ENCODE measurements at regions not wholly inside any gene's neighbourhood (a gene's known extent, or its start where the extent isn't known, plus 50 kb on each side); places are given as distances from the start of the nearest gene placed in this dataset.

DNA sequence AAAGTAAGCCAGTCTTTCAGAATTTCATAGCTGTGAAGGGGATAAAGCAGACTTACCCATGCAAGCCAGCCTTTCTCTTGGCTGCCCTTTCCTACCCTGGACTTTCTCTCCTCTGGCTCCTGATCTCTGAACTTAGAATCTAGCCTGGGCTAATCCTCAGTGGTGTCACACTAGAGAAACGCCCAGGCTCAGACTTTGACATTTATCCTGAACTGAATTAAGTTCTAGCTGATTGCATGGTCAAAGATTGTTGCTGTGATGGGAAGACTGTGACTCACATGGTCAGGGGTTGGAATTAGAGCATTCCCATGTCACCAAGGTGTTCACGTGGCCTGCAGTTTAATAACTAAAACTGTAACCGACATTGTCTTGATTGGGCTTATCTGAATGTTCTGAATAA is 469.5 kb upstream of the FAT1 start:
- FAIRE-seq: no peak

DNA sequence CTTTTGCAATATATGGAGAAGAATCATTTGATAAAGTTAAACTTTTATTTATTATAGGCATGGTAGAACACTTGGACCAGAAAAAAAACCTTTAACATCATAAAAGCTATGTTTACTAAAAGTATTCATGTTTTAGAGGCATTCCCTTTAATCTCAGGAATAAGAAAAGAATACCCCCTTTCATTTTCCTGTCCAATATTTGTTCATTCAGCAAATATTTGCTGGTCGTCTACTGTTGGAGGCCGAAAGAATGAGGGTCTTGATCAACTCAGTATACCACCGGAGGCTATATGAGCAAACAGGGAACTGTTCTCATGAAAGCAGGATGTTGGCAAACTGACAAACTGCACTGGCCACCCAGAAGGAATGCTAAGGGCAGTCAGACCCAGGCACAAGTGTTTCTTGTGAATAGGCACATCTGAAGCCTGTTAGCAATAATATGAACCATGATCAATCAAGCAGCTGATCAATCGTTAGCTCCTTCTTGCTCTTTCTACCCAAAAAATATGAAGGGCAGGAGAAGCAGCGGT is 480.8 kb upstream of the FAT1 start:
- no peak for FAIRE-seq

DNA sequence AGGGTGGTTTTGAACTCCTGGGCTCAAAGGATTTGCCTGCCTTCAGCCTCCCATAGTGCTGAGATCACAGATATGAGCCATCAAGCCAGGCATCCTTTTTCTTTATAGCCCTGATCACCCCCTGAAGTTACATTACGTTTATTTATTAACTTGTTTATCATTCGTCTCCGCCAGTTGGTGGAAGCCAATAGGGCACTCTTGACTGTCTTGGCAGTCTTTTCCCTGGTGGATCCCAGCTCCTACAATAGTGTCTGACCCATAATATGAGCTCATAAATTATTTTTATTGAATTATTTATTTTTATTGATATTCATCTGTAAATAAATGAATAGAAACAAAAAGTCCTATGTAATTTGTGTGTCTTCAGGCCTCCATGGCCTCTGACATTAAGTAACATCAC is 484.3 kb upstream of the FAT1 start:
- no peak for FAIRE-seq

DNA sequence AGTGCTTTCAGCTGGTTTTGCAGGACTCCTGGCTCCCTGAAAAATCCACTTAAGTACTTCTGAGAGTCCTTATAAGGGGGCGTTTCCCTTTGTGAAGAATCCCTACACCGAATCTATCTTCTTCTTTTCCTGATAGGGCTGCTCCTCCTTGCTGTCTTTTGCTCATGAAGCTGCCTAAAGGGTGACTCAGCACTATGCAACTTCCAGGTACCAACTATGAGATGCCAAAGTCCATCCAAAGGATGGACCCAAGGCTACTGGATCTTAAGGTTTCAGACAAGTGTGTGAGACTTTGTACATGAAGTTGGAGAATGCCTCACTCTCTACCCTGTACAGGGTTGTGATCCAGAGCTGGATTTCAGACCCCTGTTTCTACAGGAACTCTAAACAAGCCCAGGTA is 485.0 kb upstream of the FAT1 start:
- FAIRE-seq: no peak

DNA sequence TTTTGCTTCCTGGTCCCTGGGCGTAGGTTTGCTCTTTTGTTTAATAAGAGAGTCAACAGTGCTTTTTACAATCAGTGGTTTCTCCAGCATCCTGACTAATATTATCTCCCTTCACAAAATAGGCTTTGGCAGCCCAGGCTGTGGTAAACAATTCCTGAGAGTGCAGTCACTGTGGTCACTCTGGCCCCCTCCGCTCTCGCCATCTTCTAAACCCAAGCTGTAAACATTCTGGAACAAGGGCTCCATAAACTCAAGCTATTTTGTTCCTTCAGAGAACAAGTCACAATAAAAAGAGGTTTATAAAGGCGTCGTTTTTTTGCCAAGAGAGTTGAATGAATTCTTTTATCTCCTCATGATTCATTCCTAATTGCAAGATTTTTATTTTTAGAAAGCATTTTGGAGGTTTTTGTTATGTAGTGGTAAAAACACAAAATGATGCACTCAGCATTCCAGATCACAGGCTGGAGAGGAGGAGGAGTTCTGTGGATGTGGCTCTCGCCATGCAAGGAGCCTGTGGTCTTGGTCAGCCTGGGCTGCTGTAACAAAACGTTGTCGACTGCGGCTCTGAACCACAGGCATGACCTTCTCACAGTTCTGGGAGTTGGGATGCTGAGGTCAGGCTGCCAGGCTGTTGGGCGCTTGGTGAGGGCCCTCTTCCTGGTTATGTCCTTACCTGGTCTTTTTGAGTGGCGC is 486.4 kb upstream of the FAT1 start:
- FAIRE-seq: no peak

DNA sequence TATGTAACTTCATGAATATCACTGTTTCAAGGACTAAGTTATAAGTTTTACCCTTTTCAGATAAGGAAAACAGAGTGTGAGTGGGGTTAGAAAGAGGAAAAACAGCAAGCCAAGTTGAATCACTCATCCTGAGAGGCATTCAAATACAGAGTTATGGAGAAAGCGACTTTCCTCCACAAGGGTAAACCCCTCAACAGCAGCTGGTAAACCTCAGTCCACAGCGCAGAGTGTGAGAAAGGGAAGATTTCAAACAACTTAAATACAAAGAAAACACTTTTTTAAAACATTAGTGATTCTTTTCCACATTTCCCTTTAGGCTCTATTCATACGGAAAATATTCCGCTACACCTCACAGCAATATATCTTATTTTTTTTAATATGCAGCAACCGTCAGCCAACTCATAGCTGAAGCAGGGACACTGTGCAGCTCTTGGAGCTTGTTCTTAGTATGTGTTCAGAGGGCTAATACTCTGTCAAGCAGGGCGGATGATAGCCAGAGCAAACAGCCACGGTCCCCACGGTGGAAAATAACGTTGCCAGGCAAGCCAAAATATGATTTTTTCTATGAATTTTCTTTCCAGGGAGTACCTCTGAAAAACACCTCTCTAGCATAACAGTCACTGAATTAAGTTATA is 488.9 kb upstream of the FAT1 start:
- FAIRE-seq: no peak

DNA sequence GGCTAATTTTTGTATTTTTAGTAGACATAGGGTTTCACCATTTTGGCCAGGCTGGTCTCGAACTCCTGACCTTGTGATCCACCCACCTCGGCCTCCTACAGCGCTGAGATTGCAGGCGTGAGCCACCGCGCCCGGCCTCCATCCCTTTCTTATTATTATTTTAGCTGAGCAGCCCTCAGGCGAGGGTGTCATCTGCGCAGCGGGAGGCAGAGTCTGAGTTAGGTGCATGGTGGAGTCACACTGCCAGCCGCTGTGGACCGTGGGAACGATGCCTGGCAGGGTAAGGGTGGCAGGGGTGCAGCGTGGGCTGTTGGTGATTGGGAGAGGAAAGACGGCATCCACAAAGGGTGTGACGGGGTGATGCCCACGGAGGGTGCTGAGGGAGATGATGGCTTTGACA is 491.8 kb upstream of the FAT1 start:
- no peak for FAIRE-seq

DNA sequence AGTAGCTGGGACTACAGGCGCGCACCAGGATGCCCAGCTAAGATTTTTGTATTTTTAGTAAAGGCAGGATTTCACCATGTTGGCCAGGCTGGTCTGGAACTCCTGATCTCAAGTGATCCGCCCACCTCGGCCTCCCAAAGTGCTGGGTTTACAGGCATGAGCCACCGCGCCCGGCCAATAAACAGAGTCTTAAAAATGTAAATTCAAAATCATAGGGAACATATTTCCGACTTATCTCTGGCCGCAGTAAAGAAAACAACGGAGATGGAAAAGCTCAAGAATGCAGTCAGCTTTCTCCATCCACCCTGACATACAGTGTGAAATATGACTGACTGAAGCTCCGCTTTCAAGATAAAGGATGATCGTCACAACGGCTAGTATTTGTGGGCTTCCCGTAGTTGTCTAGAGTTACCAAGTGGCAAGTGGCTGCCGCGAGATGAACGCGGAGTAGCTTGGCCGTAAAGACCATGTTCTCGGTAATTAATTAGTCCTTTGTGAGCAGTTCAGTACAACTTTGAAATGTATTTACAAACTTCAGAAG is 495.1 kb upstream of the FAT1 start:
- FAIRE-seq: no peak

DNA sequence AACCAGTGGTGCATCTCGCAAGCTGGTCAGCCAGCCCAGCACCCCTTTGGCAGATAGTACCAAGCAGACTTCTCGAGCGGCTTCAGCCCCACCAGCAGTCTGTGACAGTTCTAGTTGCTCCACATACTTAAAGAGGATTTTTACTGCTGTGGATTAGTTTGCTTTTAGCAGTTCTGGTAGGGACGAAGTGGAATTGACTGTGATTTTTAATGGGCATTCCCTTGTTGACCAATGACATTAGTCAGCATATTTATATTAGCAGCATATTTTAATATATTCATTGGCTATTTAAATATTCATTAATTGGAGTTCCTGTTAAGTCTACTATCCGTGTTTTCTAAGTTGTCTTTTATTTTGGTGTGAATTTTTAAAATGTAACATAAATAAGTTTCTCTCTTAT is 500.9 kb upstream of the FAT1 start:
- FAIRE-seq: no peak

DNA sequence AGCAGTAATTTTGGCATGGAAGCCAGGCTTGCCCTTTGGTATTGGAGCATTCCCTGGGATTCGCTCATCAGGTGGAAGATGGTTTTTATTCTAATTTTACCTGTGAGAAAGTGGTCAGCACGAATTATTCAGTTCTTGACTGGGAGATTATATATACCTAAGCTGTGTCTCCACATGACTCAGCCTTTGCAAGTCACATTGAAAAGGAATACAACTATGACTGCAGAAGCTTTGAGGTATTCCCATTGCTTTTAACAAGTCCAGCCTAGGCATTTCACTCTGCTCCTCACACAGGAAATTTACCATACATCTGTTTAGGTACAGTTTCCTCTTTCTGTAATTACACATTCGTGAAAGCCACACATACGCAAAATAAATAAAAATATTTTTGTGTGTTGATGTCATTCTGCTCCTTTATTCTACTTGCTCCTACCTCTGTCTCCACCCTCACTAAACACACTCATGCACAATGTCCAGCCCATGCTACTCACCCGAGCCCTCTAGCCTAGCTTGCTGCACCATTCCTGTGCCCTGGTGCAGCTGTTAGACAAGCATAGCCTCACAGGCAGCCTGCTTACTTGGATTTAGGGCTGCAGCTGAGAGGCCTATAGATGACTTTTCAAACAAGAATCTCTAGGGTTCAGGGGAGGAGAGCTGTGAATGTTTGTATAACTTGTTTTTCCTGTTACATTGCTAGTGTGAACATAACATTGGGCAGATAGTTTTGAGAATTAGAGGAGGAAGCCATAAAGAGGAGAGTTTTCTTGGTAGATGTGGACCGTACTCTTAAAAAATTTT is 504.4 kb upstream of the FAT1 start:
- FAIRE-seq: no peak

DNA sequence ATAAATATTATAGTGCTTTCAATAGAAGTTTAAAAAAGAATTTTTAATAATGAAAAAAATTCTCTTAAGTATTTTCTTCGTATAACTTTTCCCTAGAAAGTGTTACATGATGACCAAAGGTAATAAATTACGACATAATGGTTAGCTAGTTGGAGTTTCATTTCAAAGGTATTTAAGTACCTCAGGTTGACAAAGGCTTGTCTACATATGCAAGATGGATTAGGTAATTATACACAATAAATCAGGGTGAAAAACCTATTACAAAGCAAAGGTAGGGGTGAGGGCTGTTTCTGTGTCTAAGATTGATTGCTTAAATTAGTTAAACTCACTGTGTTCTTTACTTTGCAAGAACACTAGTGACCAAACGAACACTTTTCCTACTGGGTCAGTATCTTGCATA is 508.5 kb upstream of the FAT1 start:
- no peak for FAIRE-seq

DNA sequence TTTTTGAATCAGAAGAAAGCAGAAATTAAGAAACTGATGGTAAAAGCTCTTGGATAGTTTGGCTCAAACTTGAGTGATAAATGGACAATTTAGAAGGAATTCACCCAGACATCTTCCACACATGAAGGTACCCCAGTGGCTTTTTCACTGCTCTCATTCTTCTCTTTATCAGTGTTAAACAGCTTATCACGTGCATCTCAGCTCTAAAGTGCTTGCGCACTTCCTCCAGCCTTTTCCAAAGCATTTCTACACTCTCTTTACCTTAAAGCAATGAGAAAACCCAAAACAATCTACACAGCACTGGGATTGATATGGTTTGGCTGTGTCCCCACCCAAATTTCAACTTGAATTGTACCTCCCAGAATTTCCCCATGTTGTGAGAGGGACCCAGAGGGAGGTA is 509.1 kb upstream of the FAT1 start:
- no peak for FAIRE-seq

DNA sequence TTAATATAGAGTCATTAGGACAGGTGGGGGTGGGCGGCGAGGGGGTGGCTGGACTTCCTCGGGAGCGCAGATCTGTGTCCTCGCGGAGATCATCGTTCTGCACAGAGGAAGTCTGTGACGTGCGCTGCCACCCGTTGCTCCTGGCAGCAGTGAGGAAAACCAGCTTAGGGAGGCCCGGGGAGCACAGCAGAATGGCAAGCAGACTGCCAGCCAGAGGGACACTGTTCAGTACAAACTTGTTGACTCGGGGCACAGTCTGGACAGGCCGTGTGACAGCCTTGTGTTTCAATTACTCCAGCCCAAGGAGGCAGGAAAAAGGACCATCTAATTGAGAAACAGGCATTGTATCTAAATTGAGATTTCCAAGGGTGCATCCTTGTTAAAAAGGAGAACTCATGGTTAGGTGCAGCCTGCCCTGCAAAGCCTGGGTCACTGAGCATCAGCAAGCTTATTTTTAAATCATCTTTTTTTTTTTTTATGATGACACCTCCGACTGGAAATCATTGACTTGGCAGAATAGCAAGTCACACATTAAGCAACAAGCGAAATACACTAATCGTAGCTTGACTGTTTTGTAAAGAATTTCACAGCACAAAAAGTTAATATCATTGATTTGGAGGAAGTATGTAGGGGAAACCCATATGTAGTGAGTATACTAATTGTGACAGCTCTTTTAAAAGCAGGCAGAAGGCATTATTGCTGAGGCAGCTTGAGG is 512.0 kb upstream of the FAT1 start:
- no peak for FAIRE-seq

DNA sequence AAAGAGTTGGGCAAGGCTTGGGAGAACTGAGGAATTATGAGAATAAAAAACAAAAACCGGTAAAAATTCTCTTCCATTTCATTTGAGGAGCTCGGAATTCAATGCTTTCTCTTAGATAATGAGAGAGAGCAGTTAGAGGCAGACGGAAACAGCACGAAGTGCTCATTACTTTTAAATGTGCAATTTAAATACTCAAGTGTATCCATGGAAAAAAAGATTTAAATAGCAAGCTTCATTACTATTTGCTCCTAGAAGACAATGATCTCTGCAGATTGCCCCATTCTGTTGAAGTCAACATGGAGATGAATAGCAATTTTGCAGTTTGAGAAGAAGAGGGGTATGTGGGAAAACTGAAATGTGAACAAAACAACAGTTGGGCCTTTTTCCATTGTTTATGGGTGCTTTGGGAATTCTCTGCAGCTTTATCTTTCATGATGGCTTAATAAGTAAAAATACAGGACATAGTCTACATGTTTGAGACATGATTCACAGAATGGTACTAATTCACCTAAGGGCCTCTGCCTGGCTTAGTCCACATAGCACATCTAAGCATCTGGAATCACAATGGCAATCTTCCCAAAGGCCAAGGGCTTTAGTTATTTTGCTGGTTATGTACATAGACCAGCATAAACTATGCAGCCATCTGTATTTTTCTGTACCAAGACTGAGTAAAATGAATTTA is 512.7 kb upstream of the FAT1 start:
- FAIRE-seq: no peak

DNA sequence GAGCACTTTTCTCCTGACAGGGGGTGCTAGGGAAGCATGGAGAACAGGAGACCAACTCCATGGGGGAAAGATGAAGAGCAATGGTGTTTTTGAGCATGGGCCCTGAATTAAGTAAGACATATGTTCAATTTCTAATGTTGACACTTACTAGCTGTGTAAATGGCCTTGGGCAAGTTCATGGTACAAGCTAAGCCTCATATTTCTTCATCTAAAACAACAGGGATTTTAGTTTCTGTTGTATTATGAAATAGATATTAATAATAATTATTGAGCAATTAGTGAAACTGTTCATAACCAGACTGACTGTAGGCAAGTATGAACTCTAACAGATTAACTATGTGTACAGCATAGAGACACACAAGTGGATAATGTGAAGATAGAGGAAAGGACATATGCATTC is 515.0 kb upstream of the FAT1 start:
- no peak for FAIRE-seq

DNA sequence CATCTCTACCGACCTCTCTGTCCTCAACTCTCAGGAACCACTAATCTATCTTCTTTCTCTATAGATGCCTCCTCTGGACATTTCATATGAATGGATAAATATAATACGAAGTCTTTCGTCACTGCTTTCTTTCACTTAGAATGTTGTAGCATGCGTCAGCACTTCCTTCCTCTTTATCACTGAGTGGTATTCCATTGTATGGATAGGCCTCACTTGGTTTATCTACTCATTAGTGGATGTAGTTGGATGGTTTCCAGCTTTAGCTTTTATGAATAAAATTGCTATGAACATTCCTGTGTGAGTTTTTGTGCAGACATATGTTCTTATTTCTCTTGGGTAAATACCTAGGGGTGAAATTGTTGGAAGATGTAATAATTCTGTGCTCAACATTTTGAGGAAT is 528.2 kb upstream of the FAT1 start:
- FAIRE-seq: no peak

DNA sequence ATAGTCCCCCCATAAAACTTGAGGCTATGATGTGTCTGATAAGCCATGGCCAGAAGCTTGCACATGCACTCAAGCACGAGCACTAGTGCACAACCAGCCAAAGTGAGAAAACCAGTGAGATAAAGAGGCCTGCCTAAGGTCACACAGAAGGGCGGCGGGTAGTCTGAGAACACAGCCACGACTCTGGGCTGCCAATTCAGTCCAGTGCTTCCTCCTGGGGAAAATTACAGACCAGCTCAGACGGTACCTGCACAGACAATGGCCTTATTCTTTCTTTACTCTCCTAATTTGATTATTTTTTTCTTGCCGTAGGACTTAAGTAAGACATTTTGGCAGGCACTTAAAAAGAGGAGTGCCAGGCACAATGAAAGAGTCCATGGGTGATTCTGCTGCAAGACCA is 533.2 kb upstream of the FAT1 start:
- FAIRE-seq: no peak

DNA sequence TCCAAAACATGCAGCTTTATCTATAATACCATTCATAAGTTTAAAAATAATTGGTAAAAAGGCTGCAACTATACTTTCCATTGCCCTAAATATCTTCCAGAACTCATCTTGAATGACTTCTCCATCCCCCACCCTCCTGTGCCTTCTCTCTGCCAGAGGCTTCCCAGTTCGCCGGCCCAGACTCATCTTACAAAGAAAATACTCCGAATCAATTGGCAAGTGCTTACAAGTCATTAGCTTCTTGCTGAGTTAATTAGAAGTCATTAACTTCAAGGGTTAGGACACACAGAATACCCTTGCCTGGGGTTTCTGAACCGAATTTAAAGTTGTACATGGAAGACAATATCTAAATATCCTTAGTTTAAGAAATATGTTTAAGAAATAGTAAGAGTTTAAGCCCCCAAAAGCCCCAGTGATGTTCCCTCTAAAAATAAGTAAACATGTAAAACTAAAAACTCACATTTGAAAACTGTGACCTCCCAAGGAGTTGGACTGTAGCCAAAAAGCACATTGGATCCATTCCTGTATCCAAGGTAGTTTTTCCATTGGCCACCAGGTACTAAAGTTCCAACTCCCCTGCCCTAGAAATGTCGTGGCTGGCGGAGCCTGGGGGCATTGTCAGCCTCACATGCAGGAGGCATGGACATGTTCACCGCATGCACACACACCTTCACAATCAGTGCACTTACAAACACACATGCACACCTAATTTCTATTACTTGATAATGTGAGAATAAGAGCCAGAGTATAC is 535.2 kb upstream of the FAT1 start:
- no peak for FAIRE-seq

DNA sequence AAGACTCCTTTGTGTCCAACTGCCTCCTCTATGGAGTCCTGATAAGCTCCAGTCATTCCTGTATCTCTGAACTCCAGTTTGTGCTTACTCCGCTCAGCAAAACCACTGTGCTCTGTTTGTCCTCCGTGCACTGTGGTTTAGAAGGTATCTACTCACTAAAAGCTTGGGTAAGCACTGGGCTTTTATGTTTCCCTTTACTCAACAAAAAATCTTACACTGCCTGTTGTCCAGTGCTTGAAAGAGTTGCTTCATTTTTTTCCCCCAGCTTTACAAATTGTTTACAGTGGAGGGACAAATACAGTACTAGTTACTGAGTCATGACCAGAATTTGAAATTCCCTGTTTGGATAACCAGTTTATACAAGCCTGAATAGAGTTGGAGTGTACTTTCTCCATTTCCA is 545.3 kb upstream of the FAT1 start:
- no peak for FAIRE-seq

DNA sequence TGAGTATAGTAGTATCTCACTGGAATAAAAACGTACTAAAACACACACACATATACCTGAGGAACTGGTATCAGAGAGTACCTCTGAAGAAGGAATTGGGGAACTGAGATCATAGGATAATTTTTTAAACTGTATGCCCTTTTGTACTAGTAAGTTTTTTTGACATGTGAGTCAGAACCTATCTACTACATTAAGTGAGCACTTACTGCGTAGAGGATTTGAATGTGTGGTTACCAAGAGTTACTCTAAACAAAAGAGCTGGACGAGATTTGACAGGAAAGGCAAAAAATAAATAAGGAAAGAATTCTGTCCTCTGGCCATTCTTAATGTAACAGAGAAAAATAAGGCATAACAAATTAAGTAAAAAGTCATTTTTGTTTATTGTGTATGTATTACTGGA is 546.5 kb upstream of the FAT1 start:
- FAIRE-seq: no peak

DNA sequence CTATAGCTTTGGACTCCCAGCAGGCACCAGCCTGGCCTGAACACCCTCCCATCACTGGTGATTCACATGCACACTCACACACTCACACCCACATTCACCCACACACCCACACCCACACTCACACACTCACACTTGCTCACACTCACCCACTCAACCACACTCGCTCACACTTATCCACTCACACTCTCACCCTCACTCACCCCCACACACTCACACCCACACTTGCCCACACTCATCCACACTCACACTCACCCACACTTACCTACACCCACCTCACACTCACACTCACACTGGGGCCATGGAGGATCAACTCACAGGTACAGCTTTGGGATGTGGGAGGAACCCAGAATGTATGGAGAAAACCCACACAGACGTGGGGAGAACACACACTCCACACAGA is 548.2 kb upstream of the FAT1 start:
- no peak for FAIRE-seq

DNA sequence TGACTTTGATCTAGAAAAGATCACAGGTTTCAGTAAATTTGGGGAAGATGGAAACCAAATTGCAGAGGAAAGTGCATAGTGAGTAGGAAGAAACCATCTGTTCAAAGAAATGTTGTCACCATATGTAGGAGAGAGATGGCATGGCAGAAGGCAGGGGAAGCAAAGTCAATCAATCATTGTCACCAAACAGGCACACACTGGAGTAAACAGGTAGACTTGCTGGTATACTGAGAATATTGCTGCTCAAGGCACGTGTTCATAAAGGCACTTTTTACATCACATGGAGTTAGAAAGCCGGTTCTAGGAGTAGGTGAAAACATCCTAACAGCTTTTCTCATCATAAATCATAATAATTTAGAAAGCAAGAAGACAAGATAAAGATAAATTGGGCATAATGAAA is 550.5 kb upstream of the FAT1 start:
- no peak for FAIRE-seq

Measured in A204.1 (cell line).